ENCODE measurements at regions not wholly inside any gene's neighbourhood (a gene's known extent, or its start where the extent isn't known, plus 50 kb on each side); places are given as distances from the start of the nearest gene placed in this dataset.

DNA sequence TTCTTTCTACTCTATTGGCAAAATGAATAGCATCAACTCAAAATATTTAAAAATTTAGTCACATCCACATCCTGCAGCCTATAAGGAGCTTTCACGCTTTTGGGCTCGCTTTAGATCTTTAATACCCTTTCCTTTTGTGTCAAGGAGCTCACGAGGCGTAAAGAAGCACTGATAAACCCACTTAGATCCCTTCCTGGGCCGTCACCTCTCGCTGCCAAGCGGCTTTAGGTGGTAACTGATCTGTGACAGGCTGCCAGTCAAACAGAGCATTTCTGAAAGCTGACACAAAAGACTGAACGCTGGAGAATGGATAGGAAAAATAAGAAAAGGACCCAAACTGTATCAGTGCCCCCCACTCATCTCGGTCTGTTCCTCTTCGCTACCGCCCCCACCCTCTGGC lies 385.7 kb upstream of the MMS22L start:
- no peaks in the 10 kb centered on the region for H3K36me3 ChIP-seq
- ATAC-seq = peak; percentile 19
- peaks cover 0 to 8% (median 0%) of the 10 kb centered on the region in 3 donors for H3K4me1 ChIP-seq
- WGBS, 2 donors (ENCODE audit: low coverage in 1 of 2) = 38 to 42% methylated on average over 8 to 10 of the region's 11 CpGs
- no peak overlapping the region for H3K27ac ChIP-seq
- H3K27me3 ChIP-seq = no peaks in the 10 kb centered on the region
- no peaks in the 10 kb centered on the region for H3K9me3 ChIP-seq
- peak overlapping the region in 1 of 2 donors; percentile 33 for H3K4me3 ChIP-seq
- no peak for TF ChIP-seq EP300 (IDR thresholded peaks at IDR 0.05)
- TF ChIP-seq CTCF (IDR thresholded peaks at IDR 0.05) = no peak
- no peak for TF ChIP-seq POLR2A (IDR thresholded peaks at IDR 0.05)
- no peak for TF ChIP-seq POLR2AphosphoS5 (IDR thresholded peaks at IDR 0.05)

DNA sequence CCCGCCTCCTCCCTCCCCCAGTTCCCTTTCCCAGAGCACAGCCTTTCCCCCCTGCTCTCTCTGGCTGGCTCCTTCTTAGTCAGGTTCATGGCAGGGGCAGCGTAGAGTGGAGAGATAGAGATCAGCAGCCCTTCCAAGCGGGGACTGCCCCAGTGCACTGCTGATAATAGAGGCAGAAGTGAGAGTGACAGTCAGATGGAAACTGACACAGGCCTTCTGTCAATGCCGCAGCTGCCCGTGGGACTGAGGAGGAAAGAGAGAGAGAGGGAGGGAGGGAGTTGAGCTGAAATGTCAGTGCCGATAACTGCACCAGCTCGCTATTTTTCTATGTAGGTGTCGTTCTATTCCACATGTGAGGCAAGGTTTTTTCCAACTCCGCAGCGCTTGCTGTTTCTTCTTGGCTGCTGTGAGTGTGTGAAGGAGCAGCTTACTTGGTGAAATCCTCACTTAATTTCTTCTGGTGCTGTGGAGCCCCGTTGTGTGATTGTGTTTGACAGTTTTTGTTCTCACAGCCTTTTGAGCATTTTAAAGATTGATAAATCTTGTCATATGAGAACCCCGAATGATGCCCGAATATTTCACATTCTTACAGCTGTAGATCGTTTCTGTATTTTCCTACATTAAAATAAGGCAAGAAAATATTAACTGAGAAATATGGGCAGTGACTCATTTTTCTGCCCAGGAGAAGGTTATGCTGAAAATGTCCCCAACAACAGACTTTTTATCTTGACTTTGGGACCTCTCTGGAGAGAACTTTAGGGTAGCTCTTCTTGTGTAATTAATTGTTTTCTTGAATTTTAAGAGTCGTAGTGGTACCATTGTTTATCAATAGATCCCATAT lies 386.4 kb upstream of the MMS22L start:
- ATAC-seq = peak; percentile 25
- WGBS, 2 donors (ENCODE audit: low coverage in 1 of 2) = 6 to 8% methylated on average over 13 of the region's 15 CpGs
- Histone ChIP-seq H3K27ac (no peak overlapping the region), H3K36me3 (no peaks in the 10 kb centered on the region), H3K9me3 (no peaks in the 10 kb centered on the region), H3K4me3 (peak overlapping the region in 1 of 2 donors; percentile 33), H3K4me1 (peaks cover 0 to 8% (median 0%) of the 10 kb centered on the region in 3 donors), H3K27me3 (no peaks in the 10 kb centered on the region)
- TF ChIP-seq POLR2AphosphoS5 (IDR thresholded peaks at IDR 0.05) (no peak), EP300 (IDR thresholded peaks at IDR 0.05) (no peak), CTCF (IDR thresholded peaks at IDR 0.05) (no peak), POLR2A (IDR thresholded peaks at IDR 0.05) (no peak)

- Histone ChIP-seq H3K27ac (no peak overlapping the region), H3K36me3 (no peaks in the 10 kb centered on the region), H3K27me3 (no peaks in the 10 kb centered on the region), H3K9me3 (no peaks in the 10 kb centered on the region), H3K4me3 (no peak overlapping the region), H3K4me1 (no peaks in the 10 kb centered on the region)
- no peak for TF ChIP-seq CTCF (IDR thresholded peaks at IDR 0.05)
- TF ChIP-seq POLR2AphosphoS5 (IDR thresholded peaks at IDR 0.05) = no peak
- TF ChIP-seq EP300 (IDR thresholded peaks at IDR 0.05) = no peak
- 63% methylated on average over 2 of the region's 3 CpGs; no CpG with 5 or more reads in 1 of the 2 donors for WGBS, 2 donors (ENCODE audit: low coverage in 1 of 2)
- no peak for ATAC-seq
These were observed 391.8 kb upstream of the MMS22L start for GRCh38 chr6:97674802-97675201.

GRCh38 chr6:97677626-97678025 lies 394.6 kb upstream of the MMS22L start:
- no peak for ATAC-seq
- WGBS, 2 donors (ENCODE audit: low coverage in 1 of 2) = 40 to 79% methylated on average over 1 to 2 of the region's 2 CpGs
- H3K27me3 ChIP-seq = no peaks in the 10 kb centered on the region
- TF ChIP-seq CTCF (IDR thresholded peaks at IDR 0.05) (no peak), POLR2A (IDR thresholded peaks at IDR 0.05) (no peak)
- no peaks in the 10 kb centered on the region for H3K36me3 ChIP-seq
- no peak overlapping the region for H3K4me3 ChIP-seq
- no peak overlapping the region for H3K27ac ChIP-seq
- H3K9me3 ChIP-seq = no peaks in the 10 kb centered on the region
- H3K4me1 ChIP-seq = no peaks in the 10 kb centered on the region

GRCh38 chr6:97687916-97688315 lies 404.9 kb upstream of the MMS22L start:
- no peak for TF ChIP-seq POLR2AphosphoS5 (IDR thresholded peaks at IDR 0.05)
- no peak for TF ChIP-seq POLR2A (IDR thresholded peaks at IDR 0.05)
- no peak for TF ChIP-seq CTCF (IDR thresholded peaks at IDR 0.05)
- Histone ChIP-seq H3K4me3 (no peak overlapping the region), H3K36me3 (no peaks in the 10 kb centered on the region), H3K27ac (no peak overlapping the region), H3K27me3 (no peaks in the 10 kb centered on the region), H3K4me1 (no peaks in the 10 kb centered on the region), H3K9me3 (no peaks in the 10 kb centered on the region)
- ATAC-seq = no peak
- WGBS, 2 donors (ENCODE audit: low coverage in 1 of 2) = 56 to 81% methylated on average over 2 of the region's 2 CpGs

Data from gastroesophageal sphincter (tissue), 4 donors.